OCI-LY7 (cell line): ENCODE measurements at regions not wholly inside any gene's neighbourhood (a gene's known extent, or its start where the extent isn't known, plus 50 kb on each side); places are given as distances from the start of the nearest gene placed in this dataset.

Experiments
- EZH2phosphoT487 ChIP-seq: fragments of 200-600 bp; sonication (generic); IDR thresholded peaks from 2 replicates; pipeline ENCODE4 v1.6.1; 2018; ENCODE audit warnings: low read depth, borderline replicate concordance, mild to moderate bottlenecking, mixed run types, antibody characterized with exemption, low read length, moderate library complexity, mixed read lengths
- TF ChIP-seq, protein P1 (sequence below): fragments of 200-600 bp; sonication (generic); conservative IDR thresholded peaks from 2 replicates; pipeline ENCODE4 v1.5.1; 2014; ENCODE audit warnings: mild to moderate bottlenecking, antibody characterized with exemption, low read length, moderate library complexity, mixed read lengths

- no peak for TF ChIP-seq EZH2phosphoT487
- TF ChIP-seq, protein P1, sequence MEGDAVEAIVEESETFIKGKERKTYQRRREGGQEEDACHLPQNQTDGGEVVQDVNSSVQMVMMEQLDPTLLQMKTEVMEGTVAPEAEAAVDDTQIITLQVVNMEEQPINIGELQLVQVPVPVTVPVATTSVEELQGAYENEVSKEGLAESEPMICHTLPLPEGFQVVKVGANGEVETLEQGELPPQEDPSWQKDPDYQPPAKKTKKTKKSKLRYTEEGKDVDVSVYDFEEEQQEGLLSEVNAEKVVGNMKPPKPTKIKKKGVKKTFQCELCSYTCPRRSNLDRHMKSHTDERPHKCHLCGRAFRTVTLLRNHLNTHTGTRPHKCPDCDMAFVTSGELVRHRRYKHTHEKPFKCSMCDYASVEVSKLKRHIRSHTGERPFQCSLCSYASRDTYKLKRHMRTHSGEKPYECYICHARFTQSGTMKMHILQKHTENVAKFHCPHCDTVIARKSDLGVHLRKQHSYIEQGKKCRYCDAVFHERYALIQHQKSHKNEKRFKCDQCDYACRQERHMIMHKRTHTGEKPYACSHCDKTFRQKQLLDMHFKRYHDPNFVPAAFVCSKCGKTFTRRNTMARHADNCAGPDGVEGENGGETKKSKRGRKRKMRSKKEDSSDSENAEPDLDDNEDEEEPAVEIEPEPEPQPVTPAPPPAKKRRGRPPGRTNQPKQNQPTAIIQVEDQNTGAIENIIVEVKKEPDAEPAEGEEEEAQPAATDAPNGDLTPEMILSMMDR = no peak
Observed at GRCh38 chr3:31027914-31028313, 133.5 kb upstream of the GADL1 start.
